Transverse colon (tissue), 4 donors: ENCODE measurements at regions not wholly inside any gene's neighbourhood (a gene's known extent, or its start where the extent isn't known, plus 50 kb on each side); places are given as distances from the start of the nearest gene placed in this dataset.

Experiments
- DNase-seq: peaks from one replicate; pipeline ENCODE4 v3.0.0-alpha.2; 2019
- H3K27ac ChIP-seq, 4 donors: fragments of 200-600 bp; sonication (generic); 2 replicates each; pipeline ENCODE4 v1.5.1; 2016 to 2018; ENCODE audit warnings: inconsistent platforms in 4 of 4
- H3K27me3 ChIP-seq: fragments of 200-600 bp; sonication (generic); 2 replicates; pipeline ENCODE4 v1.5.1; 2017; ENCODE audit warnings: inconsistent platforms
- H3K36me3 ChIP-seq, 4 donors: fragments of 200-600 bp; sonication (generic); 2 replicates each; pipeline ENCODE4 v1.5.1; 2017 to 2019; ENCODE audit warnings: inconsistent platforms in 4 of 4
- H3K4me1 ChIP-seq, 4 donors: fragments of 200-600 bp; sonication (generic); 2 replicates each; pipeline ENCODE4 v1.5.1; 2017 to 2020; ENCODE audit warnings: inconsistent platforms in 4 of 4
- H3K4me3 ChIP-seq, 4 donors: fragments of 200-600 bp; sonication (generic); 1 replicate in 1 of 4; 2 replicates in 3 of 4; pipeline versions ENCODE4 v1.5.1 to v1.6.1; 2017 to 2019; ENCODE audit warnings: inconsistent platforms in 4 of 4
- H3K9me3 ChIP-seq, 2 donors: fragments of 200-600 bp; sonication (generic); 2 replicates each; pipeline ENCODE4 v1.5.1; 2017 to 2019; ENCODE audit warnings: inconsistent platforms in 2 of 2
- EP300 ChIP-seq: sonication (generic); formaldehyde crosslinking; IDR thresholded peaks from one replicate; pipeline ENCODE4 v1.6.1; 2017; ENCODE audit warnings: antibody characterized with exemption, low read depth
- POLR2A ChIP-seq: fragments of 450-650 bp; IDR thresholded peaks from one replicate; pipeline ENCODE4 v1.6.1; 2016; ENCODE audit warnings: antibody characterized with exemption, mild to moderate bottlenecking, moderate library complexity
- POLR2AphosphoS5 ChIP-seq, 3 donors: sonication (generic); formaldehyde crosslinking; IDR thresholded peaks; one replicate each; pipeline ENCODE4 v1.6.1; 2016; ENCODE audit warnings: antibody characterized with exemption in 3 of 3
- WGBS, 2 donors: methylation state at CpG; one replicate each; pipeline ENCODE4 v1.1.5; 2018; ENCODE audit warnings: low coverage in 1 of 2; 5-methylcytosine and 5-hydroxymethylcytosine counted together
- in situ Hi-C, 4 donors: fragments of 200-750 bp; cut with MboI; loops; one replicate each; pipeline versions ENCODE4 v1.15.0 to v1.15.1; 2017; ENCODE audit warnings: low sequenced_read_pairs in 3 of 4, low pct_ligation_motif_present in 1 of 4, low pct_unique_long_range_greater_than_20kb in 1 of 4
- intact Hi-C: fragments of 100-400 bp; cut with DNase I; formaldehyde crosslinking; loops from one replicate; pipeline ENCODE4 v1.15.1; 2023; ENCODE audit warnings: low total_unique reads
- TF ChIP-seq, protein P1 (sequence below), 5 experiments: fragments of 200-600 bp in 3 of 5; fragments of 450-650 bp in 2 of 5; sonication (generic) in 3 of 5; IDR thresholded peaks; 1 replicate in 2 of 5; 2 replicates in 3 of 5; pipeline ENCODE4 v1.5.1; 2016 to 2017; ENCODE audit warnings: antibody characterized with exemption in 5 of 5, inconsistent platforms in 3 of 5, mild to moderate bottlenecking in 2 of 5, moderate library complexity in 1 of 5

GRCh38 chr11:104830508-104830907 lies 67.8 kb downstream of the CASP12 start:
- H3K27ac ChIP-seq = no peak overlapping the region
- no peaks in the 10 kb centered on the region for H3K27me3 ChIP-seq
- TF ChIP-seq, protein P1, sequence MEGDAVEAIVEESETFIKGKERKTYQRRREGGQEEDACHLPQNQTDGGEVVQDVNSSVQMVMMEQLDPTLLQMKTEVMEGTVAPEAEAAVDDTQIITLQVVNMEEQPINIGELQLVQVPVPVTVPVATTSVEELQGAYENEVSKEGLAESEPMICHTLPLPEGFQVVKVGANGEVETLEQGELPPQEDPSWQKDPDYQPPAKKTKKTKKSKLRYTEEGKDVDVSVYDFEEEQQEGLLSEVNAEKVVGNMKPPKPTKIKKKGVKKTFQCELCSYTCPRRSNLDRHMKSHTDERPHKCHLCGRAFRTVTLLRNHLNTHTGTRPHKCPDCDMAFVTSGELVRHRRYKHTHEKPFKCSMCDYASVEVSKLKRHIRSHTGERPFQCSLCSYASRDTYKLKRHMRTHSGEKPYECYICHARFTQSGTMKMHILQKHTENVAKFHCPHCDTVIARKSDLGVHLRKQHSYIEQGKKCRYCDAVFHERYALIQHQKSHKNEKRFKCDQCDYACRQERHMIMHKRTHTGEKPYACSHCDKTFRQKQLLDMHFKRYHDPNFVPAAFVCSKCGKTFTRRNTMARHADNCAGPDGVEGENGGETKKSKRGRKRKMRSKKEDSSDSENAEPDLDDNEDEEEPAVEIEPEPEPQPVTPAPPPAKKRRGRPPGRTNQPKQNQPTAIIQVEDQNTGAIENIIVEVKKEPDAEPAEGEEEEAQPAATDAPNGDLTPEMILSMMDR (IDR thresholded peaks at IDR 0.05) = no peak
- no peak for TF ChIP-seq EP300
- TF ChIP-seq POLR2AphosphoS5 (IDR thresholded peaks at IDR 0.05) = no peak
- TF ChIP-seq POLR2A = no peak
- H3K4me1 ChIP-seq = no peaks in the 10 kb centered on the region
- no peak overlapping the region for H3K4me3 ChIP-seq
- DNase-seq = no peak
- H3K36me3 ChIP-seq = no peaks in the 10 kb centered on the region
- intact Hi-C loops = no loop called here
- 64 to 77% methylated on average over 5 of the region's 5 CpGs for WGBS, 2 donors
- H3K9me3 ChIP-seq = no peaks in the 10 kb centered on the region
- in situ Hi-C loops = no loop called here

GRCh38 chr11:104830080-104830479 lies 68.2 kb downstream of the CASP12 start:
- intact Hi-C loops (no loop called here), in situ Hi-C loops (no loop called here)
- no peak overlapping the region for H3K4me3 ChIP-seq
- H3K27me3 ChIP-seq = no peaks in the 10 kb centered on the region
- no peaks in the 10 kb centered on the region for H3K9me3 ChIP-seq
- TF ChIP-seq POLR2AphosphoS5 (IDR thresholded peaks at IDR 0.05) (no peak), EP300 (no peak), POLR2A (no peak)
- TF ChIP-seq, protein P1 (IDR thresholded peaks at IDR 0.05) = no peak
- no peak overlapping the region for H3K27ac ChIP-seq
- no peak for DNase-seq
- no peaks in the 10 kb centered on the region for H3K4me1 ChIP-seq
- 15 to 33% methylated on average over 2 of the region's 2 CpGs for WGBS, 2 donors
- no peaks in the 10 kb centered on the region for H3K36me3 ChIP-seq

GRCh38 chr11:104826772-104827171 lies 71.5 kb downstream of the CASP12 start:
- no peaks in the 10 kb centered on the region for H3K4me1 ChIP-seq
- WGBS, 2 donors = 83 to 90% methylated on average over 1 of the region's 1 CpG
- no peaks in the 10 kb centered on the region for H3K9me3 ChIP-seq
- no peak for TF ChIP-seq POLR2A
- no peaks in the 10 kb centered on the region for H3K27me3 ChIP-seq
- intact Hi-C loops (no loop called here), in situ Hi-C loops (no loop called here)
- no peaks in the 10 kb centered on the region for H3K36me3 ChIP-seq
- H3K4me3 ChIP-seq = no peak overlapping the region
- no peak for DNase-seq
- no peak overlapping the region for H3K27ac ChIP-seq

- TF ChIP-seq EP300 = no peak
- TF ChIP-seq, protein P1 (IDR thresholded peaks at IDR 0.05) = no peak
- TF ChIP-seq POLR2AphosphoS5 (IDR thresholded peaks at IDR 0.05) = no peak
- TF ChIP-seq POLR2A = no peak
- no peaks in the 10 kb centered on the region for H3K27me3 ChIP-seq
- no peak overlapping the region for H3K27ac ChIP-seq
- intact Hi-C loops (no loop called here), in situ Hi-C loops (no loop called here)
- H3K4me3 ChIP-seq = no peak overlapping the region
- WGBS, 2 donors = 83 to 92% methylated on average over 1 of the region's 1 CpG
- no peaks in the 10 kb centered on the region for H3K4me1 ChIP-seq
- H3K36me3 ChIP-seq = no peaks in the 10 kb centered on the region
- H3K9me3 ChIP-seq = no peaks in the 10 kb centered on the region
- no peak for DNase-seq
These were observed 74.6 kb downstream of the CASP12 start for GRCh38 chr11:104823657-104824056.

DNA sequence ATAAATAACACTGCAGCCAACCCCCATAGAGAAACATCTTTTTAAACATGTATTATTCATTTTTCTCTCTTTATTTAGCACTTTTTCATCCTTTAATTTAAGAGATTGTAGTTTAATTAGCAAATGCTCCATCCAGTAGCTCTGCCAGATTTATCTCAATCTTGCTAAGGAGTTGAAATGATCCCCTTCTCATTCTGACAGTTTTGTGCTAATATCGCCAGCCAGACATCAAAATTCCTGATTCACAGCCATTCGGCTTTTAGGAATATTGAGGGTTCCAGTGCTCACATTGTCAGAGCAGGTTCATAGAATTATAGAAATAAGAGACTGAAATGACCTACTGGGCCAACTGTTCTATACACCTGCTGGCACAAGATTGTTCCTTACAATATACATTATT lies 77.8 kb downstream of the CASP12 start:
- no peaks in the 10 kb centered on the region for H3K36me3 ChIP-seq
- H3K4me1 ChIP-seq = no peaks in the 10 kb centered on the region
- H3K27me3 ChIP-seq = no peaks in the 10 kb centered on the region
- H3K4me3 ChIP-seq = no peak overlapping the region
- no peak for DNase-seq
- intact Hi-C loops = no loop called here
- H3K9me3 ChIP-seq = no peaks in the 10 kb centered on the region
- no peak for TF ChIP-seq POLR2A
- TF ChIP-seq, protein P1 (IDR thresholded peaks at IDR 0.05) = no peak
- TF ChIP-seq POLR2AphosphoS5 (IDR thresholded peaks at IDR 0.05) = no peak
- H3K27ac ChIP-seq = no peak overlapping the region
- 95 to 96% methylated on average over 2 of the region's 2 CpGs for WGBS, 2 donors
- in situ Hi-C loops = no loop called here
